GM23338 (cell line): ENCODE measurements at regions not wholly inside any gene's neighbourhood (a gene's known extent, or its start where the extent isn't known, plus 50 kb on each side); places are given as distances from the start of the nearest gene placed in this dataset.
A peak's percentile ranks its signal among the peaks of the same experiment; 100 is the strongest.

ENCODE experiments used
- ATAC-seq: fragments of 200-7000 bp; cut with Tn5 transposase; 3 replicates; pipeline ENCODE4 v1.9.1; 2020
- DNase-seq: peaks from one replicate; pipeline ENCODE4 v3.0.0-alpha.2; 2015; ENCODE audit warnings: low spot score
- H2AFZ ChIP-seq: fragments of 200-600 bp; sonication (generic); 2 replicates; pipeline ENCODE4 v1.8.0; 2016; ENCODE audit warnings: antibody characterized with exemption, mild to moderate bottlenecking, moderate library complexity
- H3F3A ChIP-seq: fragments of 200-600 bp; sonication (generic); replicated peaks from 2 replicates; pipeline ENCODE4 v1.8.0; 2017; ENCODE audit warnings: antibody characterized with exemption, mixed run types, low read depth
- H3K27ac ChIP-seq: fragments of 200-600 bp; sonication (generic); 2 replicates; pipeline ENCODE4 v1.6.1; 2016; ENCODE audit warnings: low read depth
- H3K27me3 ChIP-seq: fragments of 200-600 bp; sonication (generic); 2 replicates; pipeline ENCODE4 v1.8.0; 2016; ENCODE audit warnings: mild to moderate bottlenecking, mixed run types, moderate library complexity; ENCODE audit not compliant: insufficient read depth
- H3K36me3 ChIP-seq: fragments of 200-600 bp; sonication (generic); 2 replicates; pipeline ENCODE4 v1.8.0; 2016; ENCODE audit warnings: mild to moderate bottlenecking; ENCODE audit not compliant: insufficient read depth
- H3K4me1 ChIP-seq: fragments of 200-600 bp; sonication (generic); 2 replicates; pipeline ENCODE4 v1.8.0; 2016; ENCODE audit warnings: mild to moderate bottlenecking, moderate library complexity; ENCODE audit not compliant: insufficient read depth
- H3K4me2 ChIP-seq: fragments of 200-600 bp; sonication (generic); 2 replicates; pipeline ENCODE4 v1.7.1; 2017; ENCODE audit warnings: mixed run types
- H3K4me3 ChIP-seq: fragments of 200-600 bp; sonication (generic); 2 replicates; pipeline ENCODE4 v1.6.1; 2016; ENCODE audit warnings: mixed run types
- H3K79me2 ChIP-seq: fragments of 200-600 bp; sonication (generic); replicated peaks from 2 replicates; pipeline ENCODE4 v1.8.0; 2017; ENCODE audit warnings: mild to moderate bottlenecking; ENCODE audit not compliant: insufficient read depth
- H3K9me2 ChIP-seq: fragments of 200-600 bp; sonication (generic); 2 replicates; pipeline ENCODE4 v1.8.0; 2017; ENCODE audit not compliant: insufficient read depth
- H4K20me1 ChIP-seq: fragments of 200-600 bp; sonication (generic); replicated peaks from 2 replicates; pipeline ENCODE4 v1.8.0; 2017; ENCODE audit warnings: mild to moderate bottlenecking; ENCODE audit not compliant: insufficient read depth
- H3K27ac Mint-ChIP-seq: 2 replicates; pipeline ENCODE4 v1.8.0; 2020; ENCODE audit warnings: inconsistent platforms, mild to moderate bottlenecking, moderate library complexity, mixed read lengths
- H3K27me3 Mint-ChIP-seq: 3 replicates; pipeline ENCODE4 v1.8.0; 2022; ENCODE audit warnings: low read depth, mild to moderate bottlenecking, moderate library complexity, mixed read lengths, inconsistent platforms; ENCODE audit not compliant: insufficient read depth, poor library complexity
- H3K36me3 Mint-ChIP-seq: 3 replicates; pipeline ENCODE4 v1.8.0; 2021; ENCODE audit warnings: low read depth, mild to moderate bottlenecking, inconsistent platforms, moderate library complexity, mixed read lengths
- H3K4me1 Mint-ChIP-seq: 3 replicates; pipeline ENCODE4 v1.8.0; 2020; ENCODE audit warnings: mild to moderate bottlenecking, inconsistent platforms, mixed read lengths
- H3K4me3 Mint-ChIP-seq: 3 replicates; pipeline ENCODE4 v1.8.0; 2021; ENCODE audit warnings: moderate library complexity, mild to moderate bottlenecking, inconsistent platforms, mixed read lengths
- H3K9me3 Mint-ChIP-seq: 3 replicates; pipeline ENCODE4 v1.8.0; 2020; ENCODE audit warnings: moderate library complexity, mild to moderate bottlenecking, inconsistent platforms, mixed read lengths
- CREB1 ChIP-seq: fragments of 250-450 bp; sonication (Bioruptor Pico); IDR thresholded peaks from 2 replicates; pipeline ENCODE4 v1.5.0; 2020; ENCODE audit warnings: low read depth, mild to moderate bottlenecking, moderate library complexity
- EZH2 ChIP-seq: fragments of 200-600 bp; sonication (generic); IDR thresholded peaks from one replicate; pipeline ENCODE4 v1.8.0; 2017; ENCODE audit warnings: antibody characterized with exemption, mild to moderate bottlenecking, low read depth; ENCODE audit not compliant: unreplicated experiment
- POLR2AphosphoS5 ChIP-seq: IDR thresholded peaks from 2 replicates; pipeline ENCODE4 v1.6.1; 2016; ENCODE audit warnings: antibody characterized with exemption, low read depth
- STAT1 ChIP-seq: IDR thresholded peaks from one replicate; pipeline ENCODE4 v1.6.1; 2016; ENCODE audit warnings: antibody characterized with exemption; ENCODE audit not compliant: unreplicated experiment
- ZNF462 ChIP-seq: fragments of 250-450 bp; sonication (Bioruptor Pico); IDR thresholded peaks from 2 replicates; pipeline ENCODE4 v1.5.0; 2020; ENCODE audit warnings: mild to moderate bottlenecking, moderate library complexity
- TF ChIP-seq, protein P1 (sequence below), 2 experiments: fragments of 200-600 bp in 1 of 2; sonication (generic) in 1 of 2; conservative IDR thresholded peaks; 2 replicates each; pipeline versions ENCODE4 v1.5.1 to v1.6.1; 2016 to 2017; ENCODE audit warnings: antibody characterized with exemption in 2 of 2, low read depth in 2 of 2, mild to moderate bottlenecking in 2 of 2, moderate library complexity in 1 of 2

DNA sequence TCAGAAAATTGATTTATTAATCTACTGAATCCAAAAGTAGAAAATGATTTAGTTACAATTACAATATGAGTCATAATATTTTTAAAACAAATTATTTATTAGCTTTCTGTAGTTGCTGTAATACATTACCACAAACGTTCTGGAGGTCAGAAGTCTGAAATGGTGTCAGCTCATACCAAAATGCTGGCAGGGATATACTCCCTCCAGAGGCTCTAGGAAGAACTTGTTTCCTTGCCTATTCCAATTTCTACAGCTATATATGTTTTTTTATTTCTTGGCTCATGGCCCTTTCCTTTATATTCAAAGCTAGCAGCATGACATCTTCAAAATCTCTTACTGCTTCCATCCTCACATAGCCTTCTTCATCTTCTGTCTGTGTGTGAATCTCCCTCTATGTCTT lies 667.9 kb upstream of the ITGA1 start:
- H3K27me3 Mint-ChIP-seq = no peaks in the 10 kb centered on the region
- H3K36me3 Mint-ChIP-seq = no peaks in the 10 kb centered on the region
- no peak overlapping the region for H3K4me2 ChIP-seq
- H3K79me2 ChIP-seq = no peaks in the 10 kb centered on the region
- H3K27me3 ChIP-seq = no peaks in the 10 kb centered on the region
- no peaks in the 10 kb centered on the region for H3K36me3 ChIP-seq
- no peaks in the 10 kb centered on the region for H3K9me2 ChIP-seq
- TF ChIP-seq, protein P1, sequence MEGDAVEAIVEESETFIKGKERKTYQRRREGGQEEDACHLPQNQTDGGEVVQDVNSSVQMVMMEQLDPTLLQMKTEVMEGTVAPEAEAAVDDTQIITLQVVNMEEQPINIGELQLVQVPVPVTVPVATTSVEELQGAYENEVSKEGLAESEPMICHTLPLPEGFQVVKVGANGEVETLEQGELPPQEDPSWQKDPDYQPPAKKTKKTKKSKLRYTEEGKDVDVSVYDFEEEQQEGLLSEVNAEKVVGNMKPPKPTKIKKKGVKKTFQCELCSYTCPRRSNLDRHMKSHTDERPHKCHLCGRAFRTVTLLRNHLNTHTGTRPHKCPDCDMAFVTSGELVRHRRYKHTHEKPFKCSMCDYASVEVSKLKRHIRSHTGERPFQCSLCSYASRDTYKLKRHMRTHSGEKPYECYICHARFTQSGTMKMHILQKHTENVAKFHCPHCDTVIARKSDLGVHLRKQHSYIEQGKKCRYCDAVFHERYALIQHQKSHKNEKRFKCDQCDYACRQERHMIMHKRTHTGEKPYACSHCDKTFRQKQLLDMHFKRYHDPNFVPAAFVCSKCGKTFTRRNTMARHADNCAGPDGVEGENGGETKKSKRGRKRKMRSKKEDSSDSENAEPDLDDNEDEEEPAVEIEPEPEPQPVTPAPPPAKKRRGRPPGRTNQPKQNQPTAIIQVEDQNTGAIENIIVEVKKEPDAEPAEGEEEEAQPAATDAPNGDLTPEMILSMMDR (conservative IDR thresholded peaks at IDR 0.05; ENCODE audit: low read depth in 2 of 2) = peak; percentile 19 to 47; a peak in 3 of 4 replicates
- no peak for TF ChIP-seq EZH2
- H4K20me1 ChIP-seq = no peaks in the 10 kb centered on the region
- no peak overlapping the region for H3K4me3 Mint-ChIP-seq
- no peak overlapping the region for H3K27ac Mint-ChIP-seq
- peaks cover 8% of the 10 kb centered on the region for H3K4me1 ChIP-seq
- H2AFZ ChIP-seq = no peak overlapping the region
- no peaks in the 10 kb centered on the region for H3F3A ChIP-seq
- H3K4me1 Mint-ChIP-seq = peaks cover 16% of the 10 kb centered on the region
- no peak overlapping the region for H3K27ac ChIP-seq
- no peaks in the 10 kb centered on the region for H3K9me3 Mint-ChIP-seq
- DNase-seq (peak; percentile 27), ATAC-seq (peak; percentile 47; the same call in 2 of the 3 replicates)
- no peak overlapping the region for H3K4me3 ChIP-seq

- H3K9me3 Mint-ChIP-seq = no peaks in the 10 kb centered on the region
These were observed 655.7 kb upstream of the ITGA1 start for GRCh38 chr5:52132053-52132452.

More at GRCh38 chr5:52132053-52132452, 655.7 kb upstream of the ITGA1 start:
- H3K27ac ChIP-seq = no peak overlapping the region
- no peaks in the 10 kb centered on the region for H3K36me3 Mint-ChIP-seq
- H3K4me3 Mint-ChIP-seq = no peak overlapping the region
- no peaks in the 10 kb centered on the region for H3K27me3 ChIP-seq
- no peak overlapping the region for H3K4me3 ChIP-seq
- no peak for TF ChIP-seq ZNF462 (CRISPR knock-in tag)
- TF ChIP-seq CREB1 (CRISPR knock-in tag) = no peak
- TF ChIP-seq POLR2AphosphoS5 = no peak
- no peak for TF ChIP-seq STAT1
- TF ChIP-seq EZH2 = no peak
- TF ChIP-seq, protein P1 (conservative IDR thresholded peaks at IDR 0.05; ENCODE audit: low read depth in 2 of 2) = no peak
- no peaks in the 10 kb centered on the region for H3K9me2 ChIP-seq
- DNase-seq (no peak), ATAC-seq (no peak)
- no peaks in the 10 kb centered on the region for H3K4me1 Mint-ChIP-seq
- H3F3A ChIP-seq = no peaks in the 10 kb centered on the region
- no peaks in the 10 kb centered on the region for H3K27me3 Mint-ChIP-seq
- no peaks in the 10 kb centered on the region for H3K36me3 ChIP-seq
- no peaks in the 10 kb centered on the region for H4K20me1 ChIP-seq
- H3K4me1 ChIP-seq = no peaks in the 10 kb centered on the region
- H3K27ac Mint-ChIP-seq = no peak overlapping the region
- H3K79me2 ChIP-seq = no peaks in the 10 kb centered on the region
- no peak overlapping the region for H3K4me2 ChIP-seq
- no peak overlapping the region for H2AFZ ChIP-seq
